ENCODE measurements at regions not wholly inside any gene's neighbourhood (a gene's known extent, or its start where the extent isn't known, plus 50 kb on each side); places are given as distances from the start of the nearest gene placed in this dataset.

DNA sequence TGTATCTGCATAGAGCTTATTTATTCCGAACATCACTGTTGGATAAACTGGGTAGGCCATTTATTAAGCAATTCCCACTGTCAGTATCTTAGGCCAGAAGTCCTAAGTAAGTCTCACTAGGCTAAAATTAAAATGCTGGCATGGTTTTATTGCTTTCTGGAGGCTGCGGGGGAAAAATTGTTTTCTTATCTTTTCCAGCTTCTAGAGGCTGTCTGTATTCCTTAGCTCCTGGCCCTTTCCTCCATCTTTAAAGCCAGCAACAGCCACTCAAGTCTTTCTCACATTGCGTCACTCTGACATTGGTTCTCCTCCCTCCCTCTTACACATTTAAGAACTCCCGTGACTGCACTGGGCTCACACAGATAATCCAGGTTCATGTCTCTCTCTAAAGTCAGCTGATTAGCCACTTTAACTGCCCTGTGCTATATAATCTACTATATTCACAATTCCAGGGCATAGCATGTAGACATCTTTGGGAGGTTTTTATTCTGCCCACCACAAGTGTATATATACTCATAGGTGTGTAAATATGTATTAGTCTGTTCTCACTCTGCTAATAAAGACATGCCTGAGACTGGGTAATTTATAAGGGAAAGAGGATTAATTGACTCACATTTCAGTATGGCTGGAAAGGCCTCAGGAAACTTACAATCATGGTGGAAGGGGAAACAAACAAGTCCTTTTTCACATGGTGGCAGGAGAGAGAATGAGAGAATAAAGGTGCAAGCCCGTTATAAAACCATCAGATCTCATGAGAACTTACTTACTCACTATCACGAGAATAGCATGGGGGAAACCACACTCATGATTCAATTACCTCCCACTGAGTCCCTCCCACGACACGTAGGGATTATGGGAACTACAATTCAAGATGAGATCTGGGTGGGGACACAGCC lies 113.5 kb upstream of the SLC7A14 start (continued):
- TF ChIP-seq, protein P1, sequence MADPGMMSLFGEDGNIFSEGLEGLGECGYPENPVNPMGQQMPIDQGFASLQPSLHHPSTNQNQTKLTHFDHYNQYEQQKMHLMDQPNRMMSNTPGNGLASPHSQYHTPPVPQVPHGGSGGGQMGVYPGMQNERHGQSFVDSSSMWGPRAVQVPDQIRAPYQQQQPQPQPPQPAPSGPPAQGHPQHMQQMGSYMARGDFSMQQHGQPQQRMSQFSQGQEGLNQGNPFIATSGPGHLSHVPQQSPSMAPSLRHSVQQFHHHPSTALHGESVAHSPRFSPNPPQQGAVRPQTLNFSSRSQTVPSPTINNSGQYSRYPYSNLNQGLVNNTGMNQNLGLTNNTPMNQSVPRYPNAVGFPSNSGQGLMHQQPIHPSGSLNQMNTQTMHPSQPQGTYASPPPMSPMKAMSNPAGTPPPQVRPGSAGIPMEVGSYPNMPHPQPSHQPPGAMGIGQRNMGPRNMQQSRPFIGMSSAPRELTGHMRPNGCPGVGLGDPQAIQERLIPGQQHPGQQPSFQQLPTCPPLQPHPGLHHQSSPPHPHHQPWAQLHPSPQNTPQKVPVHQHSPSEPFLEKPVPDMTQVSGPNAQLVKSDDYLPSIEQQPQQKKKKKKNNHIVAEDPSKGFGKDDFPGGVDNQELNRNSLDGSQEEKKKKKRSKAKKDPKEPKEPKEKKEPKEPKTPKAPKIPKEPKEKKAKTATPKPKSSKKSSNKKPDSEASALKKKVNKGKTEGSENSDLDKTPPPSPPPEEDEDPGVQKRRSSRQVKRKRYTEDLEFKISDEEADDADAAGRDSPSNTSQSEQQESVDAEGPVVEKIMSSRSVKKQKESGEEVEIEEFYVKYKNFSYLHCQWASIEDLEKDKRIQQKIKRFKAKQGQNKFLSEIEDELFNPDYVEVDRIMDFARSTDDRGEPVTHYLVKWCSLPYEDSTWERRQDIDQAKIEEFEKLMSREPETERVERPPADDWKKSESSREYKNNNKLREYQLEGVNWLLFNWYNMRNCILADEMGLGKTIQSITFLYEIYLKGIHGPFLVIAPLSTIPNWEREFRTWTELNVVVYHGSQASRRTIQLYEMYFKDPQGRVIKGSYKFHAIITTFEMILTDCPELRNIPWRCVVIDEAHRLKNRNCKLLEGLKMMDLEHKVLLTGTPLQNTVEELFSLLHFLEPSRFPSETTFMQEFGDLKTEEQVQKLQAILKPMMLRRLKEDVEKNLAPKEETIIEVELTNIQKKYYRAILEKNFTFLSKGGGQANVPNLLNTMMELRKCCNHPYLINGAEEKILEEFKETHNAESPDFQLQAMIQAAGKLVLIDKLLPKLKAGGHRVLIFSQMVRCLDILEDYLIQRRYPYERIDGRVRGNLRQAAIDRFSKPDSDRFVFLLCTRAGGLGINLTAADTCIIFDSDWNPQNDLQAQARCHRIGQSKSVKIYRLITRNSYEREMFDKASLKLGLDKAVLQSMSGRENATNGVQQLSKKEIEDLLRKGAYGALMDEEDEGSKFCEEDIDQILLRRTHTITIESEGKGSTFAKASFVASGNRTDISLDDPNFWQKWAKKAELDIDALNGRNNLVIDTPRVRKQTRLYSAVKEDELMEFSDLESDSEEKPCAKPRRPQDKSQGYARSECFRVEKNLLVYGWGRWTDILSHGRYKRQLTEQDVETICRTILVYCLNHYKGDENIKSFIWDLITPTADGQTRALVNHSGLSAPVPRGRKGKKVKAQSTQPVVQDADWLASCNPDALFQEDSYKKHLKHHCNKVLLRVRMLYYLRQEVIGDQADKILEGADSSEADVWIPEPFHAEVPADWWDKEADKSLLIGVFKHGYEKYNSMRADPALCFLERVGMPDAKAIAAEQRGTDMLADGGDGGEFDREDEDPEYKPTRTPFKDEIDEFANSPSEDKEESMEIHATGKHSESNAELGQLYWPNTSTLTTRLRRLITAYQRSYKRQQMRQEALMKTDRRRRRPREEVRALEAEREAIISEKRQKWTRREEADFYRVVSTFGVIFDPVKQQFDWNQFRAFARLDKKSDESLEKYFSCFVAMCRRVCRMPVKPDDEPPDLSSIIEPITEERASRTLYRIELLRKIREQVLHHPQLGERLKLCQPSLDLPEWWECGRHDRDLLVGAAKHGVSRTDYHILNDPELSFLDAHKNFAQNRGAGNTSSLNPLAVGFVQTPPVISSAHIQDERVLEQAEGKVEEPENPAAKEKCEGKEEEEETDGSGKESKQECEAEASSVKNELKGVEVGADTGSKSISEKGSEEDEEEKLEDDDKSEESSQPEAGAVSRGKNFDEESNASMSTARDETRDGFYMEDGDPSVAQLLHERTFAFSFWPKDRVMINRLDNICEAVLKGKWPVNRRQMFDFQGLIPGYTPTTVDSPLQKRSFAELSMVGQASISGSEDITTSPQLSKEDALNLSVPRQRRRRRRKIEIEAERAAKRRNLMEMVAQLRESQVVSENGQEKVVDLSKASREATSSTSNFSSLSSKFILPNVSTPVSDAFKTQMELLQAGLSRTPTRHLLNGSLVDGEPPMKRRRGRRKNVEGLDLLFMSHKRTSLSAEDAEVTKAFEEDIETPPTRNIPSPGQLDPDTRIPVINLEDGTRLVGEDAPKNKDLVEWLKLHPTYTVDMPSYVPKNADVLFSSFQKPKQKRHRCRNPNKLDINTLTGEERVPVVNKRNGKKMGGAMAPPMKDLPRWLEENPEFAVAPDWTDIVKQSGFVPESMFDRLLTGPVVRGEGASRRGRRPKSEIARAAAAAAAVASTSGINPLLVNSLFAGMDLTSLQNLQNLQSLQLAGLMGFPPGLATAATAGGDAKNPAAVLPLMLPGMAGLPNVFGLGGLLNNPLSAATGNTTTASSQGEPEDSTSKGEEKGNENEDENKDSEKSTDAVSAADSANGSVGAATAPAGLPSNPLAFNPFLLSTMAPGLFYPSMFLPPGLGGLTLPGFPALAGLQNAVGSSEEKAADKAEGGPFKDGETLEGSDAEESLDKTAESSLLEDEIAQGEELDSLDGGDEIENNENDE (IDR thresholded peaks at IDR 0.05; ENCODE audit: low read depth, low read length), result no peak
- TF ChIP-seq, protein P2, sequence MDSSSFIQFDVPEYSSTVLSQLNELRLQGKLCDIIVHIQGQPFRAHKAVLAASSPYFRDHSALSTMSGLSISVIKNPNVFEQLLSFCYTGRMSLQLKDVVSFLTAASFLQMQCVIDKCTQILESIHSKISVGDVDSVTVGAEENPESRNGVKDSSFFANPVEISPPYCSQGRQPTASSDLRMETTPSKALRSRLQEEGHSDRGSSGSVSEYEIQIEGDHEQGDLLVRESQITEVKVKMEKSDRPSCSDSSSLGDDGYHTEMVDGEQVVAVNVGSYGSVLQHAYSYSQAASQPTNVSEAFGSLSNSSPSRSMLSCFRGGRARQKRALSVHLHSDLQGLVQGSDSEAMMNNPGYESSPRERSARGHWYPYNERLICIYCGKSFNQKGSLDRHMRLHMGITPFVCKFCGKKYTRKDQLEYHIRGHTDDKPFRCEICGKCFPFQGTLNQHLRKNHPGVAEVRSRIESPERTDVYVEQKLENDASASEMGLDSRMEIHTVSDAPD (CRISPR knock-in tag; IDR thresholded peaks at IDR 0.05), result no peak
- TF ChIP-seq, protein P3, sequence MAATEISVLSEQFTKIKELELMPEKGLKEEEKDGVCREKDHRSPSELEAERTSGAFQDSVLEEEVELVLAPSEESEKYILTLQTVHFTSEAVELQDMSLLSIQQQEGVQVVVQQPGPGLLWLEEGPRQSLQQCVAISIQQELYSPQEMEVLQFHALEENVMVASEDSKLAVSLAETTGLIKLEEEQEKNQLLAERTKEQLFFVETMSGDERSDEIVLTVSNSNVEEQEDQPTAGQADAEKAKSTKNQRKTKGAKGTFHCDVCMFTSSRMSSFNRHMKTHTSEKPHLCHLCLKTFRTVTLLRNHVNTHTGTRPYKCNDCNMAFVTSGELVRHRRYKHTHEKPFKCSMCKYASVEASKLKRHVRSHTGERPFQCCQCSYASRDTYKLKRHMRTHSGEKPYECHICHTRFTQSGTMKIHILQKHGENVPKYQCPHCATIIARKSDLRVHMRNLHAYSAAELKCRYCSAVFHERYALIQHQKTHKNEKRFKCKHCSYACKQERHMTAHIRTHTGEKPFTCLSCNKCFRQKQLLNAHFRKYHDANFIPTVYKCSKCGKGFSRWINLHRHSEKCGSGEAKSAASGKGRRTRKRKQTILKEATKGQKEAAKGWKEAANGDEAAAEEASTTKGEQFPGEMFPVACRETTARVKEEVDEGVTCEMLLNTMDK (IDR thresholded peaks at IDR 0.05; ENCODE audit: borderline replicate concordance, insufficient read depth, low read depth, low read length, poor library complexity, severe bottlenecking), result no peak
- TF ChIP-seq GATAD2B (IDR thresholded peaks at IDR 0.05; ENCODE audit: borderline replicate concordance) (0 out of 2 replicates have a peak, but pooled peaks have one; percentile 16), ARNT (IDR thresholded peaks at IDR 0.05) (peak in 1 of 2 experiments; percentile 19; a peak in 1 of 4 replicates), GATAD2A (IDR thresholded peaks at IDR 0.05) (no peak), BMI1 (IDR thresholded peaks at IDR 0.05; ENCODE audit: low read length) (no peak)
- TF ChIP-seq, protein P4, sequence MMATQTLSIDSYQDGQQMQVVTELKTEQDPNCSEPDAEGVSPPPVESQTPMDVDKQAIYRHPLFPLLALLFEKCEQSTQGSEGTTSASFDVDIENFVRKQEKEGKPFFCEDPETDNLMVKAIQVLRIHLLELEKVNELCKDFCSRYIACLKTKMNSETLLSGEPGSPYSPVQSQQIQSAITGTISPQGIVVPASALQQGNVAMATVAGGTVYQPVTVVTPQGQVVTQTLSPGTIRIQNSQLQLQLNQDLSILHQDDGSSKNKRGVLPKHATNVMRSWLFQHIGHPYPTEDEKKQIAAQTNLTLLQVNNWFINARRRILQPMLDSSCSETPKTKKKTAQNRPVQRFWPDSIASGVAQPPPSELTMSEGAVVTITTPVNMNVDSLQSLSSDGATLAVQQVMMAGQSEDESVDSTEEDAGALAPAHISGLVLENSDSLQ (IDR thresholded peaks at IDR 0.05), result peak; percentile 63; the same call in 1 of the 2 replicates

Measured in K562 (cell line).